ENCODE measurements at regions not wholly inside any gene's neighbourhood (a gene's known extent, or its start where the extent isn't known, plus 50 kb on each side); places are given as distances from the start of the nearest gene placed in this dataset.

GRCh38 chr3:168443965-168444364 lies 348.2 kb upstream of the GOLIM4 start:
- TF ChIP-seq CTCF (conservative IDR thresholded peaks at IDR 0.05) (no peak), EZH2 (IDR thresholded peaks at IDR 0.05; ENCODE audit: low read depth) (no peak)

Data from PC-9 (cell line).